HG03135 (cell line): ENCODE measurements at regions not wholly inside any gene's neighbourhood (a gene's known extent, or its start where the extent isn't known, plus 50 kb on each side); places are given as distances from the start of the nearest gene placed in this dataset.

Experiments used
- ATAC-seq: cut with Tn5 transposase; IDR thresholded peaks from one replicate; pipeline ENCODE4 v1.9.1; 2021; ENCODE audit warnings: mild to moderate bottlenecking, moderate library complexity; ENCODE audit not compliant: unreplicated experiment

GRCh38 chr12:130016986-130017385 is 113.2 kb upstream of the TMEM132D start:
- ATAC-seq = no peak

- ATAC-seq = no peak
These were observed 114.0 kb upstream of the TMEM132D start for GRCh38 chr12:130017591-130018449.

- ATAC-seq = no peak
These were observed 114.8 kb upstream of the TMEM132D start for GRCh38 chr12:130018614-130019013.

- ATAC-seq = no peak
These were observed 122.9 kb upstream of the TMEM132D start for GRCh38 chr12:130026608-130027176.

- no peak for ATAC-seq
These were observed 124.0 kb upstream of the TMEM132D start for GRCh38 chr12:130027798-130028197.

- no peak for ATAC-seq
These were observed 125.3 kb upstream of the TMEM132D start for GRCh38 chr12:130029151-130029550.

- ATAC-seq = no peak
These were observed 127.2 kb upstream of the TMEM132D start for GRCh38 chr12:130031041-130031440.

- ATAC-seq = peak; percentile 60
These were observed 127.9 kb upstream of the TMEM132D start for GRCh38 chr12:130031571-130032189.

- no peak for ATAC-seq
These were observed 120.1 kb upstream of the FZD10 start for GRCh38 chr12:130041983-130042812.

GRCh38 chr12:130043685-130044406 is 118.4 kb upstream of the FZD10 start:
- no peak for ATAC-seq

- ATAC-seq = no peak
These were observed 117.2 kb upstream of the FZD10 start for GRCh38 chr12:130044991-130045621.

- ATAC-seq = no peak
These were observed 112.6 kb upstream of the FZD10 start for GRCh38 chr12:130049666-130050065.

- no peak for ATAC-seq
These were observed 110.4 kb upstream of the FZD10 start for GRCh38 chr12:130051900-130052299.

GRCh38 chr12:130053651-130054069 is 108.6 kb upstream of the FZD10 start:
- ATAC-seq = no peak

GRCh38 chr12:130054803-130055202 is 107.5 kb upstream of the FZD10 start:
- ATAC-seq = no peak

GRCh38 chr12:130058926-130059472 is 103.3 kb upstream of the FZD10 start:
- ATAC-seq = no peak

GRCh38 chr12:130063866-130064265 is 98.4 kb upstream of the FZD10 start:
- ATAC-seq = no peak

GRCh38 chr12:130064999-130065398 is 97.3 kb upstream of the FZD10 start:
- ATAC-seq = no peak

- no peak for ATAC-seq
These were observed 95.5 kb upstream of the FZD10 start for GRCh38 chr12:130066742-130067141.

GRCh38 chr12:130068741-130069140 is 93.5 kb upstream of the FZD10 start:
- no peak for ATAC-seq
